WTC11 (cell line): ENCODE measurements at regions not wholly inside any gene's neighbourhood (a gene's known extent, or its start where the extent isn't known, plus 50 kb on each side); places are given as distances from the start of the nearest gene placed in this dataset.

Experiments used
- CTCF ChIP-seq: fragments of 200-600 bp; IDR thresholded peaks from 2 replicates; pipeline ENCODE4 v1.8.0; 2022; ENCODE audit warnings: antibody characterized with exemption
- MAX ChIP-seq: sonication (generic); formaldehyde crosslinking; IDR thresholded peaks from 2 replicates; pipeline ENCODE4 v1.8.0; 2022; ENCODE audit warnings: mild to moderate bottlenecking, missing genetic modification reagents
- NR2C2 ChIP-seq: sonication (generic); formaldehyde crosslinking; IDR thresholded peaks from 2 replicates; pipeline ENCODE4 v1.8.0; 2022; ENCODE audit warnings: mild to moderate bottlenecking, missing genetic modification reagents
- NR3C1 ChIP-seq: sonication (generic); formaldehyde crosslinking; conservative IDR thresholded peaks from 2 replicates; pipeline ENCODE4 v1.8.1; 2023; ENCODE audit warnings: low read depth, mild to moderate bottlenecking, missing genetic modification reagents
- SMAD3 ChIP-seq: sonication (generic); formaldehyde crosslinking; IDR thresholded peaks from 2 replicates; pipeline ENCODE4 v1.8.0; 2022; ENCODE audit warnings: missing genetic modification reagents, mild to moderate bottlenecking, borderline replicate concordance
- ZNF138 ChIP-seq: sonication (generic); formaldehyde crosslinking; conservative IDR thresholded peaks from 2 replicates; pipeline ENCODE4 v1.8.1; 2022; ENCODE audit warnings: mild to moderate bottlenecking, moderate library complexity, missing genetic modification reagents
- ZNF263 ChIP-seq: sonication (generic); formaldehyde crosslinking; IDR thresholded peaks from 2 replicates; pipeline ENCODE4 v1.8.1; 2022; ENCODE audit warnings: low read depth, mild to moderate bottlenecking, moderate library complexity, missing genetic modification reagents

GRCh38 chr6:141677598-141678211 is 455.0 kb upstream of the GJE1 start:
- TF ChIP-seq SMAD3 (CRISPR knock-in tag) (no peak), MAX (CRISPR knock-in tag) (no peak), NR3C1 (CRISPR knock-in tag) (no peak), NR2C2 (CRISPR knock-in tag) (no peak), CTCF (peak; percentile 55), ZNF138 (CRISPR knock-in tag) (no peak), ZNF263 (no peak)
